ENCODE measurements at regions not wholly inside any gene's neighbourhood (a gene's known extent, or its start where the extent isn't known, plus 50 kb on each side); places are given as distances from the start of the nearest gene placed in this dataset.

GRCh38 chr6:48881551-48881950, 581.5 kb downstream of the MMUT start:
- Histone ChIP-seq H3K36me3 (replicated peaks) (no peaks in the 10 kb centered on the region), H3K4me3 (ENCODE audit: low read depth, low read length) (no peak overlapping the region), H3K27me3 (replicated peaks) (no peaks in the 10 kb centered on the region), H3K27ac (no peak overlapping the region)
- no peak for DNase-seq
- TF ChIP-seq CTCF (IDR thresholded peaks at IDR 0.05; ENCODE audit: low read depth, low read length, missing control alignments): no peak
- in situ Hi-C loops (cut with HindIII; ENCODE audit: low pct_ligation_motif_present, low sequenced_read_pairs): no loop called here

GRCh38 chr6:48869595-48869994, 593.5 kb downstream of the MMUT start:
- Histone ChIP-seq H3K27me3 (replicated peaks) (no peaks in the 10 kb centered on the region), H3K27ac (no peak overlapping the region), H3K36me3 (replicated peaks) (no peaks in the 10 kb centered on the region), H3K4me3 (ENCODE audit: low read depth, low read length) (no peak overlapping the region)
- DNase-seq: no peak
- no peak for TF ChIP-seq CTCF (IDR thresholded peaks at IDR 0.05; ENCODE audit: low read depth, low read length, missing control alignments)
- in situ Hi-C loops (cut with HindIII; ENCODE audit: low pct_ligation_motif_present, low sequenced_read_pairs): no loop called here

- H3K4me3 ChIP-seq (ENCODE audit: low read depth, low read length): no peak overlapping the region
- H3K36me3 ChIP-seq (replicated peaks): no peaks in the 10 kb centered on the region
- H3K27me3 ChIP-seq (replicated peaks): no peaks in the 10 kb centered on the region
- in situ Hi-C loops (cut with HindIII; ENCODE audit: low pct_ligation_motif_present, low sequenced_read_pairs): no loop called here
- DNase-seq: no peak
- H3K27ac ChIP-seq: no peak overlapping the region
- TF ChIP-seq CTCF (IDR thresholded peaks at IDR 0.05; ENCODE audit: low read depth, low read length, missing control alignments): no peak
These were observed 596.4 kb downstream of the MMUT start for GRCh38 chr6:48866682-48867081.

- no peak overlapping the region for H3K4me3 ChIP-seq (ENCODE audit: low read depth, low read length)
These were observed 602.9 kb downstream of the MMUT start for GRCh38 chr6:48860175-48860574.

GRCh38 chr6:48859562-48860123, 603.4 kb downstream of the MMUT start:
- Histone ChIP-seq H3K36me3 (replicated peaks) (no peaks in the 10 kb centered on the region), H3K27ac (no peak overlapping the region), H3K27me3 (replicated peaks) (no peaks in the 10 kb centered on the region), H3K4me3 (ENCODE audit: low read depth, low read length) (no peak overlapping the region)
- TF ChIP-seq CTCF (IDR thresholded peaks at IDR 0.05; ENCODE audit: low read depth, low read length, missing control alignments): no peak
- in situ Hi-C loops (cut with HindIII; ENCODE audit: low pct_ligation_motif_present, low sequenced_read_pairs): no loop called here
- DNase-seq: no peak

More at GRCh38 chr6:48860175-48860574, 602.9 kb downstream of the MMUT start:
- Histone ChIP-seq H3K36me3 (replicated peaks) (no peaks in the 10 kb centered on the region), H3K27ac (no peak overlapping the region), H3K27me3 (replicated peaks) (no peaks in the 10 kb centered on the region)
- TF ChIP-seq CTCF (IDR thresholded peaks at IDR 0.05; ENCODE audit: low read depth, low read length, missing control alignments): no peak
- DNase-seq: no peak
- in situ Hi-C loops (cut with HindIII; ENCODE audit: low pct_ligation_motif_present, low sequenced_read_pairs): no loop called here

GRCh38 chr6:48845219-48845618, 617.8 kb downstream of the MMUT start:
- no peak for TF ChIP-seq CTCF (IDR thresholded peaks at IDR 0.05; ENCODE audit: low read depth, low read length, missing control alignments)
- H3K36me3 ChIP-seq (replicated peaks): no peaks in the 10 kb centered on the region
- no peak overlapping the region for H3K27ac ChIP-seq
- H3K4me3 ChIP-seq (ENCODE audit: low read depth, low read length): no peak overlapping the region
- in situ Hi-C loops (cut with HindIII; ENCODE audit: low pct_ligation_motif_present, low sequenced_read_pairs): no loop called here
- no peak for DNase-seq
- H3K27me3 ChIP-seq (replicated peaks): no peaks in the 10 kb centered on the region
